ENCODE measurements at regions not wholly inside any gene's neighbourhood (a gene's known extent, or its start where the extent isn't known, plus 50 kb on each side); places are given as distances from the start of the nearest gene placed in this dataset.

DNA sequence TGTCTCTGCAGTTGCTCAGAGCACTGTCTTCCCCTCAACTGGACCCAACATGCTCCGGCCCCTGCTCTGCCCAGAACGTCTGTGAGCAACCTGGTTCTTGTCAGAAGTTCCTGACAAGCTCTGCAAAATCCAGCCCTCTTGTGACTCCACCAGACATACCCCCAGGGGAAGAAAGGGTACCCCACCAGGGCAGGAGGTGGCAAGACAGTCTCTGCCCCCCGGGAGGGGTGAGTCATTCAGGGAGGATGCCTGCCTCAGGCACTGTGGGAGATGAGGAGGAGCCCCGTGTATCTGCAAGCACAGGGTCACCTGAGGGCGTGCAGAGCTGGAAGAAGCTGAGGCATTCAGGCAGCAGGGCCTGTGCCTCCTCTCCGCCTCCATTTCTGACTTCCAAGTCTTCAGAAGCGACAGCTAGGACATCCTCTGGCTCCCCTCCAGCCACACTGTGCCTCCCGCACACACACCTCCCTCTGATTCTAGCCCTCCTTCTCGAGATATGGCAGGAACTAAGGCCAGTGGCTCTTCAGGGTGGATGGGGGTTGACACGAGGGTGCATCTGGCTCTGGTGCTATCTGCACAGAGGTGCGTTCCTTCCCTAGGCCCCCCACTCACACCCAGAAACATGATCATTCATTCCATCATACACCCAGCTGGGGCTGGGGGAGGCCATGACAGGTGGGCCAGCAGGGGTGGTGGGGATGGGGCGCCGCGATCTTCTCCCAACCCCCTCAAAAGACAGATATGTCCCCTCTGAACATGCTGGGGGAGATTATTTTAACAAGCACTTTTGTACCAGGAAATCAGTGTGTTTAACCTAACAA, 222.2 kb downstream of the CYP26B1 start:
- Histone ChIP-seq H3K4me2 (peak overlapping the region; percentile 15), H3K79me2 (no peaks in the 10 kb centered on the region), H3K27ac (no peak overlapping the region), H4K20me1 (ENCODE audit: insufficient read depth, poor library complexity, severe bottlenecking) (no peaks in the 10 kb centered on the region), H2AFZ (no peak overlapping the region), H3K9me3 (ENCODE audit: low read depth) (no peaks in the 10 kb centered on the region), H3K9me2 (replicated peaks; ENCODE audit: insufficient read depth) (no peaks in the 10 kb centered on the region), H3K4me3 (no peak overlapping the region), H3K4me1 (ENCODE audit: insufficient read depth) (peaks cover 9% of the 10 kb centered on the region), H3K27me3 (no peaks in the 10 kb centered on the region), H3K36me3 (replicated peaks; ENCODE audit: insufficient read depth, low read depth) (no peaks in the 10 kb centered on the region)
- peak; percentile 47 for DNase-seq (ENCODE audit: low spot score)
- WGBS (ENCODE audit: low lambda C conversion rate, missing lambda C conversion rate): 59% methylated on average over 14 of the region's 14 CpGs
- TF ChIP-seq EZH2 (IDR thresholded peaks at IDR 0.05; ENCODE audit: borderline replicate concordance): no peak

DNA sequence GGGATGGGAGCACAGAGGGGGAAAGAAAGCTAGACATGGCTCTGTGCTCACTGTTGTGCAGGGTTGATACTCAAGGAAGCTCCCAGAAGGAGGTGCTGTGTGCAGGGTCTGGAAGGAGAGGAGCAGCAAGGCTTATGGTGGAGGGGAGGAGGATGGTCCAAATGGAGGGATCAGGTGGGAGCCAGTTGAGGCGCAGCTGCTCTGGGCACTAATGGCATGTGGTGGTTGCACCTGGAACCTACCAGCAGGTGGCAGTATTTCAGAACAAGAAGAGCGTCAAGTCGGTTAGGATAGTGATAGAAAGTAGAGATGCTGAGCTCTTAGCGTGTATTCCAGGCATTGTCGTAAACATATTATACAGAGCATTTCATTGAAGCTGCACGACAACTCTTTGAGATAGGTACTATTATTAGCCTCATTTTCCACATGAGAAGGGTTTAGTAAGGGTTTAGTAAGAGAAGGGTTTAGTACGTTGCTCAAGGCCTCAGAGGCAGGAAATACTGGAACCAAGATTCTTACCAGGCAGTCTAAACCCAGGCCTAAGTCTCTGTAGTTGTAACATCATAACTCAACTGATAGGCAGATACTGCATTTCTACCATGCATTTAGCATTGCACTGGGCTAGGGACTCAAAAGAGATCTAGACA, 223.7 kb downstream of the CYP26B1 start:
- no peaks in the 10 kb centered on the region for H3K36me3 ChIP-seq (replicated peaks; ENCODE audit: insufficient read depth, low read depth)
- no peak for TF ChIP-seq EZH2 (IDR thresholded peaks at IDR 0.05; ENCODE audit: borderline replicate concordance)
- TF ChIP-seq, protein P1, sequence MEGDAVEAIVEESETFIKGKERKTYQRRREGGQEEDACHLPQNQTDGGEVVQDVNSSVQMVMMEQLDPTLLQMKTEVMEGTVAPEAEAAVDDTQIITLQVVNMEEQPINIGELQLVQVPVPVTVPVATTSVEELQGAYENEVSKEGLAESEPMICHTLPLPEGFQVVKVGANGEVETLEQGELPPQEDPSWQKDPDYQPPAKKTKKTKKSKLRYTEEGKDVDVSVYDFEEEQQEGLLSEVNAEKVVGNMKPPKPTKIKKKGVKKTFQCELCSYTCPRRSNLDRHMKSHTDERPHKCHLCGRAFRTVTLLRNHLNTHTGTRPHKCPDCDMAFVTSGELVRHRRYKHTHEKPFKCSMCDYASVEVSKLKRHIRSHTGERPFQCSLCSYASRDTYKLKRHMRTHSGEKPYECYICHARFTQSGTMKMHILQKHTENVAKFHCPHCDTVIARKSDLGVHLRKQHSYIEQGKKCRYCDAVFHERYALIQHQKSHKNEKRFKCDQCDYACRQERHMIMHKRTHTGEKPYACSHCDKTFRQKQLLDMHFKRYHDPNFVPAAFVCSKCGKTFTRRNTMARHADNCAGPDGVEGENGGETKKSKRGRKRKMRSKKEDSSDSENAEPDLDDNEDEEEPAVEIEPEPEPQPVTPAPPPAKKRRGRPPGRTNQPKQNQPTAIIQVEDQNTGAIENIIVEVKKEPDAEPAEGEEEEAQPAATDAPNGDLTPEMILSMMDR (IDR thresholded peaks at IDR 0.05; ENCODE audit: poor library complexity): peak; percentile 80
- WGBS (ENCODE audit: low lambda C conversion rate, missing lambda C conversion rate): 34% methylated on average over 7 of the region's 7 CpGs

DNA sequence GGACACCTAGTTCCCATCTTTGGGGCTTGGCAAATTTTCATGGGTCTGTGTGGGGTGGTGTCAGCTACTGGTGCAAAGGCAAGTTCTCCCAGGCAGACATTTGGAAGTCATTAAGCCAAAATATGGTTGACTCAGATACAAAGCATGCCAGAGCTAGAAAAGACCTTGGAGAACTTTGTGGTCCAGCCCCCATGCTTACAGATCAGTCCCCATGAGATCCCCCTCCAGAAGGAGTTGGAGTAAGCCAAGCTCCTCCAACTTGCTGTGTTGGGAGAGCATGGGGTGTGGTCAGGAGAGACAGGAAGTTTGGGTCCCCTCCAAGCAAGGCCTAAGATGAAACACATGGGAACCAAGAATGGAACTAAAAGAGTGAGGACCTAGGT, 224.5 kb downstream of the CYP26B1 start:
- Histone ChIP-seq H3K9me3 (ENCODE audit: low read depth) (no peaks in the 10 kb centered on the region), H3K4me2 (no peak overlapping the region), H3K36me3 (replicated peaks; ENCODE audit: insufficient read depth, low read depth) (no peaks in the 10 kb centered on the region), H3K27ac (no peak overlapping the region), H4K20me1 (ENCODE audit: insufficient read depth, poor library complexity, severe bottlenecking) (no peaks in the 10 kb centered on the region), H3K27me3 (no peaks in the 10 kb centered on the region), H3K4me3 (no peak overlapping the region), H2AFZ (no peak overlapping the region), H3K4me1 (ENCODE audit: insufficient read depth) (peaks cover 6% of the 10 kb centered on the region), H3K79me2 (no peaks in the 10 kb centered on the region), H3K9me2 (replicated peaks; ENCODE audit: insufficient read depth) (no peaks in the 10 kb centered on the region)
- DNase-seq (ENCODE audit: low spot score): no peak
- TF ChIP-seq EZH2 (IDR thresholded peaks at IDR 0.05; ENCODE audit: borderline replicate concordance): no peak
- no peak for TF ChIP-seq EZH2phosphoT487 (IDR thresholded peaks at IDR 0.05; ENCODE audit: low read depth, severe bottlenecking, unreplicated experiment)
- TF ChIP-seq, protein P1 (IDR thresholded peaks at IDR 0.05; ENCODE audit: poor library complexity): no peak

More for the DNA sequence above, 223.7 kb downstream of the CYP26B1 start:
- DNase-seq (ENCODE audit: low spot score): peak; percentile 88
- no peak overlapping the region for H3K27ac ChIP-seq
- no peak overlapping the region for H3K4me2 ChIP-seq
- no peaks in the 10 kb centered on the region for H3K9me2 ChIP-seq (replicated peaks; ENCODE audit: insufficient read depth)
- peaks cover 6% of the 10 kb centered on the region for H3K4me1 ChIP-seq (ENCODE audit: insufficient read depth)
- no peak overlapping the region for H2AFZ ChIP-seq
- no peak overlapping the region for H3K4me3 ChIP-seq
- H3K27me3 ChIP-seq: no peaks in the 10 kb centered on the region
- no peaks in the 10 kb centered on the region for H4K20me1 ChIP-seq (ENCODE audit: insufficient read depth, poor library complexity, severe bottlenecking)
- H3K79me2 ChIP-seq: no peaks in the 10 kb centered on the region
- H3K9me3 ChIP-seq (ENCODE audit: low read depth): no peaks in the 10 kb centered on the region

DNA sequence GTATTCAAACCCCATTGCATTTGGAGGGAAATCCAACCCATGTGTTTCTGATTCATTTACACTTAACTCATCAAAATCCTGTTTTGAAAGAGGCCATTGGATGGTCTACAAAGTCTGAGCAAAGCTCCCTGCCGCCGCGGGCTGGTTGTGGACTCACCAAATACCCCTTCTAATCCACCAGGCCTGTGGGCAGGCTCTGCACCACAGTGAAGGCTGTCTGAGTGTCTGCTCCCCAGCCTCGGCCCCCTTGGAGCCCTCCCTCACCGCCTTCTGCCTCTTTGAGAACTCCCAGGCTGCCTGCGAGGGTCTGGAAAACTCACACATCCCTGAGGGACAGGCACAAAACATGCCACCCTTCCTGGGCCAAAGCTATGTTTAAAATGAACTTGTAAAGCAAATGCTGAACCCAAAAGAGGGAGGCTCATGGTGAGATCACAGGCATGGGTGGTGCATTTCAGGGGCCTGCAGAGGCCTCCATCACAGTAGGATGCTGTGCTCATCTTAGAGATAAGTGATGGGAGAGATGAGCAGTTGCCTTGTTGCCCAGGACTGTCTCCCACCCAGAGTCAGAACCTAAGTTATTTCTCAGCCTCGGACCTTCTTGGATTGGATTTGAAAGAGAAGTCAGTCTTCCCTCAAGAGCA, 225.0 kb downstream of the CYP26B1 start:
- no peaks in the 10 kb centered on the region for H3K9me2 ChIP-seq (replicated peaks; ENCODE audit: insufficient read depth)
- no peaks in the 10 kb centered on the region for H3K27me3 ChIP-seq
- no peak overlapping the region for H3K4me2 ChIP-seq
- H4K20me1 ChIP-seq (ENCODE audit: insufficient read depth, poor library complexity, severe bottlenecking): no peaks in the 10 kb centered on the region
- no peak for DNase-seq (ENCODE audit: low spot score)
- H2AFZ ChIP-seq: no peak overlapping the region
- H3K4me1 ChIP-seq (ENCODE audit: insufficient read depth): peaks cover 6% of the 10 kb centered on the region
- no peaks in the 10 kb centered on the region for H3K79me2 ChIP-seq
- 72% methylated on average over 7 of the region's 7 CpGs for WGBS (ENCODE audit: low lambda C conversion rate, missing lambda C conversion rate)
- H3K9me3 ChIP-seq (ENCODE audit: low read depth): no peaks in the 10 kb centered on the region
- H3K4me3 ChIP-seq: no peak overlapping the region
- TF ChIP-seq EZH2 (IDR thresholded peaks at IDR 0.05; ENCODE audit: borderline replicate concordance): no peak
- no peak for TF ChIP-seq EZH2phosphoT487 (IDR thresholded peaks at IDR 0.05; ENCODE audit: low read depth, severe bottlenecking, unreplicated experiment)
- TF ChIP-seq, protein P1 (IDR thresholded peaks at IDR 0.05; ENCODE audit: poor library complexity): no peak
- H3K36me3 ChIP-seq (replicated peaks; ENCODE audit: insufficient read depth, low read depth): no peaks in the 10 kb centered on the region
- no peak overlapping the region for H3K27ac ChIP-seq

Data from hepatocyte (in vitro differentiated cells).